ENCODE measurements at regions not wholly inside any gene's neighbourhood (a gene's known extent, or its start where the extent isn't known, plus 50 kb on each side); places are given as distances from the start of the nearest gene placed in this dataset.
A peak's percentile ranks its signal among the peaks of the same experiment; 100 is the strongest.
"Not testable (repeated sequence)": the region's sequence is repeated elsewhere in the genome, so short reads cannot be mapped to it uniquely, and the experiment has no call there.

GRCh38 chr7:9919-10318, 182.5 kb upstream of the FAM20C start:
- not testable (repeated sequence) for H3K36me3 Mint-ChIP-seq (ENCODE audit: insufficient read depth); ATAC-seq (replicated peaks); H3K27me3 Mint-ChIP-seq; H3K4me3 Mint-ChIP-seq; H3K4me1 Mint-ChIP-seq (ENCODE audit: low read depth in 2 of 2); H3K27ac Mint-ChIP-seq; DNase-seq; H3K9me3 Mint-ChIP-seq

GRCh38 chr7:32565-33280, 159.6 kb upstream of the FAM20C start:
- H3K4me3 Mint-ChIP-seq; H3K4me1 Mint-ChIP-seq (ENCODE audit: low read depth in 2 of 2); H3K27ac Mint-ChIP-seq; DNase-seq; ATAC-seq (replicated peaks); H3K36me3 Mint-ChIP-seq (ENCODE audit: insufficient read depth); H3K27me3 Mint-ChIP-seq; H3K9me3 Mint-ChIP-seq: not testable (repeated sequence)

GRCh38 chr7:35121-35541, 157.2 kb upstream of the FAM20C start:
- DNase-seq; H3K4me1 Mint-ChIP-seq (ENCODE audit: low read depth in 2 of 2); ATAC-seq (replicated peaks); H3K36me3 Mint-ChIP-seq (ENCODE audit: insufficient read depth); H3K27me3 Mint-ChIP-seq; H3K9me3 Mint-ChIP-seq; H3K4me3 Mint-ChIP-seq; H3K27ac Mint-ChIP-seq: not testable (repeated sequence)

GRCh38 chr7:36539-36938, 155.8 kb upstream of the FAM20C start:
- H3K27me3 Mint-ChIP-seq, result peaks cover 8 to 10% of the 10 kb centered on the region in 2 donors
- H3K4me1 Mint-ChIP-seq (ENCODE audit: low read depth in 2 of 2); ATAC-seq (replicated peaks); H3K27ac Mint-ChIP-seq; H3K4me3 Mint-ChIP-seq; H3K36me3 Mint-ChIP-seq (ENCODE audit: insufficient read depth); H3K9me3 Mint-ChIP-seq; DNase-seq: not testable (repeated sequence)

GRCh38 chr7:37656-38055, 154.7 kb upstream of the FAM20C start:
- DNase-seq; H3K4me1 Mint-ChIP-seq (ENCODE audit: low read depth in 2 of 2); H3K9me3 Mint-ChIP-seq; H3K27ac Mint-ChIP-seq; ATAC-seq (replicated peaks); H3K36me3 Mint-ChIP-seq (ENCODE audit: insufficient read depth); H3K4me3 Mint-ChIP-seq: not testable (repeated sequence)
- H3K27me3 Mint-ChIP-seq, result peaks cover 19 to 22% of the 10 kb centered on the region in 2 donors

GRCh38 chr7:38444-38843, 153.9 kb upstream of the FAM20C start:
- not testable (repeated sequence) for H3K4me3 Mint-ChIP-seq; H3K27ac Mint-ChIP-seq; DNase-seq; H3K36me3 Mint-ChIP-seq (ENCODE audit: insufficient read depth); H3K9me3 Mint-ChIP-seq; ATAC-seq (replicated peaks); H3K4me1 Mint-ChIP-seq (ENCODE audit: low read depth in 2 of 2)
- peaks cover 27 to 29% of the 10 kb centered on the region in 2 donors for H3K27me3 Mint-ChIP-seq

- ATAC-seq (replicated peaks), result not testable (repeated sequence)
Observed at GRCh38 chr7:39984-40740, 152.2 kb upstream of the FAM20C start.

GRCh38 chr7:40799-41750, 151.3 kb upstream of the FAM20C start:
- peaks cover 0 to 2% of the 10 kb centered on the region in 2 donors for H3K4me1 Mint-ChIP-seq (ENCODE audit: low read depth in 2 of 2)
- H3K4me3 Mint-ChIP-seq, result no peak overlapping the region
- peak in 1 of 3 experiments; percentile 0 for DNase-seq
- no peaks in the 10 kb centered on the region for H3K9me3 Mint-ChIP-seq
- ATAC-seq (replicated peaks), result no peak
- no peak overlapping the region for H3K27ac Mint-ChIP-seq
- H3K36me3 Mint-ChIP-seq (ENCODE audit: insufficient read depth), result no peaks in the 10 kb centered on the region
- peaks cover 53 to 56% of the 10 kb centered on the region in 2 donors for H3K27me3 Mint-ChIP-seq

More at GRCh38 chr7:39984-40740, 152.2 kb upstream of the FAM20C start:
- not testable (repeated sequence) for DNase-seq; H3K36me3 Mint-ChIP-seq (ENCODE audit: insufficient read depth); H3K9me3 Mint-ChIP-seq; H3K27ac Mint-ChIP-seq; H3K4me3 Mint-ChIP-seq; H3K4me1 Mint-ChIP-seq (ENCODE audit: low read depth in 2 of 2)
- H3K27me3 Mint-ChIP-seq, result peaks cover 43 to 47% of the 10 kb centered on the region in 2 donors

GRCh38 chr7:41917-42565, 150.3 kb upstream of the FAM20C start:
- Mint-ChIP-seq H3K9me3 (no peaks in the 10 kb centered on the region), H3K27me3 (peaks cover 62 to 65% of the 10 kb centered on the region in 2 donors), H3K4me3 (no peak overlapping the region), H3K27ac (no peak overlapping the region), H3K36me3 (ENCODE audit: insufficient read depth) (no peaks in the 10 kb centered on the region), H3K4me1 (ENCODE audit: low read depth in 2 of 2) (peaks cover 0 to 2% of the 10 kb centered on the region in 2 donors)
- DNase-seq (no peak), ATAC-seq (replicated peaks) (no peak)

GRCh38 chr7:43791-44540, 148.4 kb upstream of the FAM20C start:
- no peak for ATAC-seq (replicated peaks)
- H3K27ac Mint-ChIP-seq, result no peak overlapping the region
- H3K27me3 Mint-ChIP-seq, result peaks cover 65 to 68% of the 10 kb centered on the region in 2 donors

GRCh38 chr7:44541-44896, 147.9 kb upstream of the FAM20C start:
- Mint-ChIP-seq H3K4me3 (no peak overlapping the region), H3K36me3 (ENCODE audit: insufficient read depth) (no peaks in the 10 kb centered on the region), H3K9me3 (no peaks in the 10 kb centered on the region), H3K4me1 (ENCODE audit: low read depth in 2 of 2) (peaks cover 0 to 2% of the 10 kb centered on the region in 2 donors), H3K27me3 (peaks cover 65 to 68% of the 10 kb centered on the region in 2 donors), H3K27ac (no peak overlapping the region)
- DNase-seq, result no peak
- ATAC-seq (replicated peaks), result no peak

More at GRCh38 chr7:43791-44540, 148.4 kb upstream of the FAM20C start:
- Mint-ChIP-seq H3K4me3 (no peak overlapping the region), H3K36me3 (ENCODE audit: insufficient read depth) (no peaks in the 10 kb centered on the region), H3K9me3 (no peaks in the 10 kb centered on the region), H3K4me1 (ENCODE audit: low read depth in 2 of 2) (peaks cover 0 to 2% of the 10 kb centered on the region in 2 donors)
- peak in 1 of 3 experiments; percentile 0 for DNase-seq

Measured in effector memory CD8-positive, alpha-beta T cell (primary cell).